ENCODE measurements at regions not wholly inside any gene's neighbourhood (a gene's known extent, or its start where the extent isn't known, plus 50 kb on each side); places are given as distances from the start of the nearest gene placed in this dataset.

DNA sequence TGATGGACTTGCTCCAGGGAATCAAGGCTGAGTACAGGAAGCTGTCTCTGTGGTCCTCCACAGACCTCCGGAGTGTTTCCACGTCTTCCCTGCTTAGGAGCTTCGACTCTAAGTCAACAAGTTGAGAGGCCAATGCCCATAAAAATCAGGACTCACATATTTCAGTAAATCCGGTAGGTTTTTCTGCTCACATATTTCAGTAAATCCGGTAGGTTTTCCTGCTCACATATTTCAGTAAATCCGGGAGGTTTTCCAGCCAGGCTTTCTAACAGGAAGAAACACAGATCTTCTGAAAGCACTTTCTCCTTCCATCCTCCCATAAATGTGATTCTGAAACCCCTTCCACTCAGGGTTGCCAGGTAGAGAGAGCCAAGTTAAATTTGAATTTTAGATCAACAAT lies 340.1 kb upstream of the SHH start:
- H3K27me3 ChIP-seq, result peaks cover 0 to 4% (median 0%) of the 10 kb centered on the region in 4 donors
- H3K9me3 ChIP-seq, result no peaks in the 10 kb centered on the region
- no peak for DNase-seq
- intact Hi-C loops (cut with DNase I), result no loop called here
- H3K36me3 ChIP-seq, result no peaks in the 10 kb centered on the region
- no peak overlapping the region for H3K27ac ChIP-seq
- 41 to 49% methylated on average over 6 of the region's 6 CpGs for WGBS, 2 donors
- H3K4me1 ChIP-seq, result no peaks in the 10 kb centered on the region
- TF ChIP-seq POLR2A (IDR thresholded peaks at IDR 0.05), result no peak
- TF ChIP-seq, protein P1, sequence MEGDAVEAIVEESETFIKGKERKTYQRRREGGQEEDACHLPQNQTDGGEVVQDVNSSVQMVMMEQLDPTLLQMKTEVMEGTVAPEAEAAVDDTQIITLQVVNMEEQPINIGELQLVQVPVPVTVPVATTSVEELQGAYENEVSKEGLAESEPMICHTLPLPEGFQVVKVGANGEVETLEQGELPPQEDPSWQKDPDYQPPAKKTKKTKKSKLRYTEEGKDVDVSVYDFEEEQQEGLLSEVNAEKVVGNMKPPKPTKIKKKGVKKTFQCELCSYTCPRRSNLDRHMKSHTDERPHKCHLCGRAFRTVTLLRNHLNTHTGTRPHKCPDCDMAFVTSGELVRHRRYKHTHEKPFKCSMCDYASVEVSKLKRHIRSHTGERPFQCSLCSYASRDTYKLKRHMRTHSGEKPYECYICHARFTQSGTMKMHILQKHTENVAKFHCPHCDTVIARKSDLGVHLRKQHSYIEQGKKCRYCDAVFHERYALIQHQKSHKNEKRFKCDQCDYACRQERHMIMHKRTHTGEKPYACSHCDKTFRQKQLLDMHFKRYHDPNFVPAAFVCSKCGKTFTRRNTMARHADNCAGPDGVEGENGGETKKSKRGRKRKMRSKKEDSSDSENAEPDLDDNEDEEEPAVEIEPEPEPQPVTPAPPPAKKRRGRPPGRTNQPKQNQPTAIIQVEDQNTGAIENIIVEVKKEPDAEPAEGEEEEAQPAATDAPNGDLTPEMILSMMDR (IDR thresholded peaks at IDR 0.05), result no peak
- no peak overlapping the region for H3K4me3 ChIP-seq

GRCh38 chr7:156151658-156152057 lies 339.4 kb upstream of the SHH start:
- no peak for TF ChIP-seq POLR2A (IDR thresholded peaks at IDR 0.05)
- TF ChIP-seq, protein P1 (IDR thresholded peaks at IDR 0.05), result no peak
- intact Hi-C loops (cut with DNase I), result no loop called here
- DNase-seq, result no peak
- no peaks in the 10 kb centered on the region for H3K4me1 ChIP-seq
- H3K4me3 ChIP-seq, result no peak overlapping the region
- H3K27me3 ChIP-seq, result peaks cover 0 to 4% (median 0%) of the 10 kb centered on the region in 4 donors
- H3K27ac ChIP-seq, result no peak overlapping the region
- H3K9me3 ChIP-seq, result no peaks in the 10 kb centered on the region
- H3K36me3 ChIP-seq, result no peaks in the 10 kb centered on the region
- WGBS, 2 donors, result 71 to 72% methylated on average over 6 of the region's 6 CpGs

DNA sequence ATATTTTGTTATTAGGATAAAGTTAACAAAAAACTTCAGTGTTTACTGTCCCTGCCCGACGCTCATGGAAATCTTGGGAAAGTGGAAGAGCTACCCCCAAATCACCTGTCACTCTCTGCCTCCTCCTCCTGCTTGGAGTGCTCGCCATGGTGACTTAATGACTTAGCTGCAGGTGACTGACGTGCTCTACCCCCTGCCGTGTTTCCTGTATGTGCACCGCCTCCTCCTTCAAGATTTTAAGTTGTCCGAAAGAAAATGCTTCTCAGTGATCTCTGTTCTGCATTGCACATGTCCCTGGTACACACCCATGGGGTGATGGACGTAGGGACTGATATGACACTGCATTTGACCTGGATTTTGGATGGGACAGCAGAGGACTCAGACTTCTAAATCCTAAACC lies 338.8 kb upstream of the SHH start:
- H3K4me1 ChIP-seq, result no peaks in the 10 kb centered on the region
- H3K9me3 ChIP-seq, result no peaks in the 10 kb centered on the region
- WGBS, 2 donors, result 60 to 69% methylated on average over 8 of the region's 8 CpGs
- no peak for TF ChIP-seq POLR2A (IDR thresholded peaks at IDR 0.05)
- TF ChIP-seq, protein P1 (IDR thresholded peaks at IDR 0.05), result no peak
- no peak overlapping the region for H3K27ac ChIP-seq
- H3K27me3 ChIP-seq, result peaks cover 0 to 4% (median 0%) of the 10 kb centered on the region in 4 donors
- intact Hi-C loops (cut with DNase I), result no loop called here
- no peaks in the 10 kb centered on the region for H3K36me3 ChIP-seq
- no peak for DNase-seq
- H3K4me3 ChIP-seq, result no peak overlapping the region

GRCh38 chr7:156148995-156149394 lies 336.7 kb upstream of the SHH start:
- 84 to 98% methylated on average over 6 to 9 of the region's 9 CpGs for WGBS, 2 donors
- no peaks in the 10 kb centered on the region for H3K36me3 ChIP-seq
- no peaks in the 10 kb centered on the region for H3K9me3 ChIP-seq
- peaks cover 0 to 8% (median 0%) of the 10 kb centered on the region in 4 donors for H3K27me3 ChIP-seq
- no peaks in the 10 kb centered on the region for H3K4me1 ChIP-seq
- H3K4me3 ChIP-seq, result no peak overlapping the region
- intact Hi-C loops (cut with DNase I), result no loop called here
- TF ChIP-seq, protein P1 (IDR thresholded peaks at IDR 0.05), result no peak
- no peak for TF ChIP-seq POLR2A (IDR thresholded peaks at IDR 0.05)
- no peak overlapping the region for H3K27ac ChIP-seq
- DNase-seq, result no peak

DNA sequence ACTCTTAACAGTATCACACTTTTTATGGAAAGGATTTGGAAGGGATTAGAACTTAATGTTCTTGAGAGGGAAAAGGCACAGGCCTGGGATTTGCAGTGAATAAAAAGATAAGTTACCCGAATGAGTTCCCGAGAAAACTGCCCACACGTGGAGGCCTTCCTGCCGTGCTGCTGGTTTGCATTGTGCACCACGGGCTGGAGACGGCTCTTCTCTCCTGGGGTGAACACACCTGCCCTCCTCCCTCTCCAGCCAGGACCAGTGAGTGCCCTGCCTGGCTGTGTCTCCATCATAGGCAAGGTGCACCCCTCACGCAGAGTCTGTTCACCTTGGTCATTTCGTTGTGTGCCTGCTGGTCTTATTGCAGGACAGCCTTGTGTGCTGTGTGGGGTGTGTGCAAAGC lies 336.3 kb upstream of the SHH start:
- Histone ChIP-seq H3K4me3 (no peak overlapping the region), H3K4me1 (no peaks in the 10 kb centered on the region), H3K36me3 (no peaks in the 10 kb centered on the region), H3K9me3 (no peaks in the 10 kb centered on the region), H3K27me3 (peaks cover 0 to 13% (median 0%) of the 10 kb centered on the region in 4 donors), H3K27ac (no peak overlapping the region)
- DNase-seq, result no peak
- 76 to 83% methylated on average over 6 to 7 of the region's 8 CpGs for WGBS, 2 donors
- no peak for TF ChIP-seq POLR2A (IDR thresholded peaks at IDR 0.05)
- TF ChIP-seq, protein P1 (IDR thresholded peaks at IDR 0.05), result no peak
- intact Hi-C loops (cut with DNase I), result no loop called here

Measured in esophagus squamous epithelium (tissue), 5 donors.